IMR-90 (cell line): ENCODE measurements at regions not wholly inside any gene's neighbourhood (a gene's known extent, or its start where the extent isn't known, plus 50 kb on each side); places are given as distances from the start of the nearest gene placed in this dataset.

ENCODE experiments used
- ATAC-seq: fragments of 200-7000 bp; cut with Tn5 transposase; 2 replicates; pipeline ENCODE4 v1.9.1; 2020; ENCODE audit warnings: low read depth, mild to moderate bottlenecking, moderate library complexity
- BruUV-seq: library from RNA; stranded (reverse); fragments of 400-500 nt; replicated peaks from 2 replicates; lab custom pipeline; 2021; lab: Mats Ljungman, UMichigan
- CTCF ChIA-PET: fragments of 300-600 bp; formaldehyde crosslinking; extraction: SDS; loops from one replicate; lab custom pipeline; 2021; ENCODE audit warnings: antibody characterized with exemption; lab: Yijun Ruan, JAX
- POLR2A ChIA-PET: fragments of 300-600 bp; sonication (Branson Sonifier 250); formaldehyde crosslinking; loops from one replicate; lab custom pipeline; 2022; ENCODE audit warnings: antibody characterized with exemption; ENCODE audit not compliant: unreplicated experiment; lab: Charles Lee
- DNase-seq: peaks from one replicate; pipeline ENCODE4 v3.0.0; 2013
- H2AFZ ChIP-seq: replicated peaks from 2 replicates; pipeline ENCODE3; 2013; ENCODE audit warnings: low read length, mild to moderate bottlenecking; ENCODE audit not compliant: poor library complexity
- H2AK5ac ChIP-seq: 2 replicates; pipeline ENCODE4 v1.6.1; 2013; ENCODE audit warnings: low read depth, low read length, inconsistent platforms
- H2AK9ac ChIP-seq: replicated peaks from 2 replicates; pipeline ENCODE3; 2013; ENCODE audit warnings: mild to moderate bottlenecking, low read depth, low read length, moderate library complexity; ENCODE audit not compliant: poor library complexity
- H2BK120ac ChIP-seq: 2 replicates; pipeline ENCODE4 v1.6.1; 2013; ENCODE audit warnings: low read depth, low read length, inconsistent platforms
- H2BK15ac ChIP-seq: 3 replicates; pipeline ENCODE4 v1.6.1; 2013; ENCODE audit warnings: low read depth, low read length, inconsistent platforms
- H2BK20ac ChIP-seq: 2 replicates; pipeline ENCODE4 v1.6.1; 2013; ENCODE audit warnings: low read depth, mild to moderate bottlenecking, inconsistent platforms, low read length, moderate library complexity
- H2BK5ac ChIP-seq: 2 replicates; pipeline ENCODE4 v1.6.1; 2013; ENCODE audit warnings: mild to moderate bottlenecking, low read depth, low read length, inconsistent platforms; ENCODE audit not compliant: poor library complexity, severe bottlenecking
- H3K14ac ChIP-seq: replicated peaks from 2 replicates; pipeline ENCODE4 v1.6.1; 2013; ENCODE audit warnings: low read depth, low read length, inconsistent platforms
- H3K18ac ChIP-seq: 2 replicates; pipeline ENCODE4 v1.6.1; 2013; ENCODE audit warnings: low read depth, low read length, control low read depth
- H3K23ac ChIP-seq: 2 replicates; pipeline ENCODE4 v1.6.1; 2013; ENCODE audit warnings: low read depth, low read length, inconsistent platforms
- H3K27ac ChIP-seq: 2 replicates; pipeline ENCODE4 v1.5.1; 2013; ENCODE audit warnings: mild to moderate bottlenecking, control low read depth, low read length; ENCODE audit not compliant: insufficient read depth
- H3K27me3 ChIP-seq: 2 replicates; pipeline ENCODE4 v1.6.1; 2013; ENCODE audit warnings: low read length; ENCODE audit not compliant: control insufficient read depth, insufficient read depth
- H3K36me3 ChIP-seq: 2 replicates; pipeline ENCODE4 v1.6.1; 2013; ENCODE audit warnings: low read length, mixed read lengths; ENCODE audit not compliant: control insufficient read depth, insufficient read depth
- H3K4ac ChIP-seq: 2 replicates; pipeline ENCODE4 v1.6.1; 2013; ENCODE audit warnings: low read depth, low read length, inconsistent platforms
- H3K4me1 ChIP-seq: 2 replicates; pipeline ENCODE4 v1.6.1; 2013; ENCODE audit warnings: low read length, mixed read lengths; ENCODE audit not compliant: control insufficient read depth, insufficient read depth
- H3K4me2 ChIP-seq: 2 replicates; pipeline ENCODE4 v1.6.1; 2013; ENCODE audit warnings: low read depth, mild to moderate bottlenecking, control low read depth, low read length, moderate library complexity
- H3K4me3 ChIP-seq: 2 replicates; pipeline ENCODE4 v1.5.1; 2013; ENCODE audit warnings: low read depth, mild to moderate bottlenecking, control low read depth, low read length, moderate library complexity; ENCODE audit not compliant: insufficient read depth
- H3K56ac ChIP-seq: 2 replicates; pipeline ENCODE4 v1.6.1; 2013; ENCODE audit warnings: low read length, inconsistent platforms; ENCODE audit not compliant: insufficient read depth; ENCODE audit errors: extremely low read depth
- H3K79me1 ChIP-seq, 2 experiments: 2 replicates each; pipeline ENCODE4 v1.6.1; 2013; ENCODE audit warnings: low read length in 2 of 2, inconsistent platforms in 1 of 2, low read depth in 1 of 2
- H3K9ac ChIP-seq: 2 replicates; pipeline ENCODE4 v1.6.1; 2013; ENCODE audit warnings: low read depth, low read length, control low read depth
- H3K9me1 ChIP-seq: 2 replicates; pipeline ENCODE4 v1.6.1; 2013; ENCODE audit warnings: low read length, inconsistent platforms; ENCODE audit not compliant: insufficient read depth
- H3K9me3 ChIP-seq: 2 replicates; pipeline ENCODE4 v1.6.1; 2013; ENCODE audit warnings: low read length; ENCODE audit not compliant: control insufficient read depth, insufficient read depth
- H4K20me1 ChIP-seq: 2 replicates; pipeline ENCODE4 v1.6.1; 2013; ENCODE audit warnings: low read length, inconsistent platforms; ENCODE audit not compliant: insufficient read depth
- H4K5ac ChIP-seq: 2 replicates; pipeline ENCODE4 v1.6.1; 2013; ENCODE audit warnings: mild to moderate bottlenecking, low read depth, low read length, control low read depth
- H4K8ac ChIP-seq, 2 experiments: 2 replicates each; pipeline ENCODE4 v1.6.1; 2013; ENCODE audit warnings: low read depth in 2 of 2, low read length in 2 of 2, control low read depth in 1 of 2, inconsistent platforms in 1 of 2
- H4K91ac ChIP-seq: 2 replicates; pipeline ENCODE4 v1.6.1; 2013; ENCODE audit warnings: low read depth, low read length, inconsistent platforms; ENCODE audit not compliant: insufficient read depth
- BHLHE40 ChIP-seq: fragments of 150-350 bp; IDR thresholded peaks from 2 replicates; pipeline ENCODE4 v1.6.1; 2016; ENCODE audit warnings: mild to moderate bottlenecking, low read depth, low read length
- CEBPB ChIP-seq: IDR thresholded peaks from 2 replicates; pipeline ENCODE4 v1.6.1; 2012; ENCODE audit warnings: low read depth, low read length, improper control_type of control experiment
- CHD1 ChIP-seq: IDR thresholded peaks from 2 replicates; pipeline ENCODE4 v1.6.1; 2012; ENCODE audit warnings: low read depth, low read length, improper control_type of control experiment
- CTCF ChIP-seq: conservative IDR thresholded peaks from 2 replicates; pipeline ENCODE4 v1.5.1; 2012; ENCODE audit warnings: mild to moderate bottlenecking, low read depth, low read length, improper control_type of control experiment
- ELK1 ChIP-seq: fragments of 150-350 bp; IDR thresholded peaks from 2 replicates; pipeline ENCODE4 v1.6.1; 2016; ENCODE audit warnings: low read depth, mild to moderate bottlenecking, low read length, moderate library complexity, borderline replicate concordance
- FOS ChIP-seq: fragments of 150-350 bp; IDR thresholded peaks from 2 replicates; pipeline ENCODE4 v1.6.1; 2016; ENCODE audit warnings: low read depth, low read length
- MAFK ChIP-seq: IDR thresholded peaks from 2 replicates; pipeline ENCODE4 v1.6.1; 2012; ENCODE audit warnings: low read depth, low read length, improper control_type of control experiment
- MAZ ChIP-seq: IDR thresholded peaks from 2 replicates; pipeline ENCODE4 v1.6.1; 2012; ENCODE audit warnings: low read depth, mild to moderate bottlenecking, low read length, improper control_type of control experiment, moderate library complexity, borderline replicate concordance
- MXI1 ChIP-seq: IDR thresholded peaks from 2 replicates; pipeline ENCODE4 v1.6.1; 2012; ENCODE audit warnings: low read depth, mild to moderate bottlenecking, low read length, moderate library complexity, borderline replicate concordance
- NFE2L2 ChIP-seq: fragments of 150-350 bp; IDR thresholded peaks from 2 replicates; pipeline ENCODE4 v1.6.1; 2016; ENCODE audit warnings: low read depth, mild to moderate bottlenecking, low read length
- POLR2A ChIP-seq: IDR thresholded peaks from 2 replicates; pipeline ENCODE4 v1.6.1; 2012; ENCODE audit warnings: mild to moderate bottlenecking, low read depth, low read length
- RAD21 ChIP-seq: IDR thresholded peaks from 2 replicates; pipeline ENCODE4 v1.6.1; 2012; ENCODE audit warnings: low read length, improper control_type of control experiment
- RCOR1 ChIP-seq: IDR thresholded peaks from 2 replicates; pipeline ENCODE4 v1.6.1; 2012; ENCODE audit warnings: mild to moderate bottlenecking, low read length, improper control_type of control experiment; ENCODE audit not compliant: insufficient replicate concordance
- RFX5 ChIP-seq: IDR thresholded peaks from 2 replicates; pipeline ENCODE4 v1.8.0; 2012; ENCODE audit warnings: low read depth, mild to moderate bottlenecking, low read length, moderate library complexity
- SMC3 ChIP-seq: fragments of 150-350 bp; IDR thresholded peaks from 2 replicates; pipeline ENCODE4 v1.6.1; 2016; ENCODE audit warnings: low read depth, mild to moderate bottlenecking, antibody characterized with exemption, low read length, moderate library complexity
- USF2 ChIP-seq: fragments of 150-350 bp; IDR thresholded peaks from 2 replicates; pipeline ENCODE4 v1.6.1; 2017; ENCODE audit warnings: mild to moderate bottlenecking, antibody characterized with exemption, low read length, low read depth
- dilution Hi-C: fragments of 300-500 bp; cut with HindIII; formaldehyde crosslinking; loops from one replicate; pipeline ENCODE4 v1.14.3; 2018; ENCODE audit warnings: low sequenced_read_pairs; ENCODE audit not compliant: unreplicated experiment
- in situ Hi-C: fragments of 300-500 bp; cut with MboI; formaldehyde crosslinking; loops from 3 replicates; pipeline ENCODE4 v1.14.3; 2019; ENCODE audit warnings: low sequenced_read_pairs, inconsistent platforms, mixed read lengths
- intact Hi-C: fragments of 100-400 bp; cut with micrococcal nuclease; formaldehyde crosslinking; loops from 2 replicates; pipeline ENCODE4 v1.10.0; 2022

- ChIA-PET POLR2A (no interaction called here), CTCF (no interaction called here)
- H2AFZ ChIP-seq = no peak overlapping the region
- no peak overlapping the region for H4K91ac ChIP-seq
- intact Hi-C loops (no loop called here), dilution Hi-C loops (no loop called here), in situ Hi-C loops (no loop called here)
- H4K20me1 ChIP-seq = no peaks in the 10 kb centered on the region
- H3K56ac ChIP-seq = no peak overlapping the region
- H2BK5ac ChIP-seq = no peak overlapping the region
- no peak overlapping the region for H4K8ac ChIP-seq
- TF ChIP-seq SMC3 = no peak
- no peak for TF ChIP-seq MAFK
- TF ChIP-seq NFE2L2 = no peak
- no peak for TF ChIP-seq ELK1
- TF ChIP-seq USF2 = no peak
- TF ChIP-seq RAD21 = no peak
- no peak for TF ChIP-seq RFX5
- no peak for TF ChIP-seq CTCF
- no peak for TF ChIP-seq CHD1
- no peak for TF ChIP-seq CEBPB
- TF ChIP-seq MXI1 = no peak
- TF ChIP-seq BHLHE40 = no peak
- TF ChIP-seq POLR2A = no peak
- no peak for TF ChIP-seq FOS
- TF ChIP-seq RCOR1 = no peak
- no peak for TF ChIP-seq MAZ
- no peak overlapping the region for H3K4me2 ChIP-seq
- no peaks in the 10 kb centered on the region for H3K4me1 ChIP-seq
- ATAC-seq (no peak), DNase-seq (no peak)
- H3K27ac ChIP-seq = no peak overlapping the region
- H2AK5ac ChIP-seq = no peak overlapping the region
- no peak overlapping the region for H3K4me3 ChIP-seq
- H4K5ac ChIP-seq = no peak overlapping the region
- no peak overlapping the region for H3K4ac ChIP-seq
- no peaks in the 10 kb centered on the region for H3K9me1 ChIP-seq
- no peaks in the 10 kb centered on the region for H3K27me3 ChIP-seq
- H2AK9ac ChIP-seq = no peak overlapping the region
- no peak overlapping the region for H2BK120ac ChIP-seq
- no peak overlapping the region for H3K23ac ChIP-seq
- H3K14ac ChIP-seq = no peak overlapping the region
- H2BK20ac ChIP-seq = no peak overlapping the region
- no peaks in the 10 kb centered on the region for H3K9me3 ChIP-seq
- no peak overlapping the region for H2BK15ac ChIP-seq
- no peaks in the 10 kb centered on the region for H3K79me1 ChIP-seq
- no peak overlapping the region for H3K9ac ChIP-seq
- BruUV-seq = no TSS peak
- no peak overlapping the region for H3K18ac ChIP-seq
- H3K36me3 ChIP-seq = no peaks in the 10 kb centered on the region
Observed at GRCh38 chr13:70415136-70415535, 306.9 kb upstream of the KLHL1 start.
